PC-9 (cell line): ENCODE measurements at regions not wholly inside any gene's neighbourhood (a gene's known extent, or its start where the extent isn't known, plus 50 kb on each side); places are given as distances from the start of the nearest gene placed in this dataset.

Source experiments
- CTCF ChIP-seq: fragments of 200-600 bp; sonication (generic); conservative IDR thresholded peaks from 2 replicates; pipeline ENCODE4 v1.6.1; 2017; ENCODE audit warnings: mixed run types, antibody characterized with exemption, mild to moderate bottlenecking, moderate library complexity
- EZH2 ChIP-seq: fragments of 200-600 bp; sonication (generic); IDR thresholded peaks from 2 replicates; pipeline ENCODE4 v1.8.0; 2017; ENCODE audit warnings: antibody characterized with exemption, low read depth

GRCh38 chr1:190752131-190752530 lies 274.5 kb upstream of the BRINP3 start:
- TF ChIP-seq CTCF (no peak), EZH2 (no peak)
